ENCODE measurements at regions not wholly inside any gene's neighbourhood (a gene's known extent, or its start where the extent isn't known, plus 50 kb on each side); places are given as distances from the start of the nearest gene placed in this dataset.

DNA sequence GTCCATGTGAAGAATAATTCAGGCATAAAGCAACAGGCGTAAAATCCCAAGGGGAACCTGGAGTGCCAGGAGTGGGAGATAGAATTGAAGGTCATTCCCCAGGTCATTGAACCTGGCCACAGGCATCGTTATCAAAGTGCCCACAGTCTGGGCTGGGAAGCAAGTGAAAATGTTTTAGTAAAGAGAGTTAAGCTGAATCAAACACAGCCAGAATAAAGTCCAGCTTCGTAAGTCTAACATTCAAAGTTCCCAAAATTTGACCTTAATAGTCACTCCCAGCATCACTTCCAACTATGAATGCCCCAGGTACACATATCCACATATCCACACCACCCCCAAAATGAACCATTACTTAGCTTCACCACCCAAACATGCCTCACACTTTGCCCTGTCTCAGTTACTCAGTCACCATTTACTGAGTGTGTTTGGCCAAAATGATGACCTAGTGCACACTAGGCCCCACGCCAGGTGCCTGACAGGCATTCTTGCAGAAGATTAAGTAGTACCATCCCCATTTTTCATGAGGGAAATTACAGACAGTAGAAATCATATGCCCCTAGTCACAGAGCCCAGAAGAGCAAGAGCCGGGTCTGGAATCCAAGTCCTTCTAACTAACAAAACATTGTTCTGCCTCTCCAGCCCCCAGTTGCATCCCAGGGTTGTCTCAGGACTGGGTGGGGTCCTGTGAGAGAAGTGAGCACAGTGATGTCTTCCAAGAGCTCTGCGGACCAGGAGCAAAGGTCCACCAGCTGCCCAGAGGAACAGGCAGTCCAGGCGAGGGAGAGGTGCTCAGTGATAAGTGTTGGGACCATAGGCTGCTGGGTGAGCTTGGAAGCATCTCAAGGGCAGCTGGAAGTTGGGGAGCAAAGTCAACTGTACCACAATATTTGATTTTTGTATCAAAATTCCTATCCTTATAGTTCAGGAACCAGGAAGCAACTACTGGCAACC, 65.2 kb upstream of the MYCN start:
- no peak for TF ChIP-seq EZH2 (optimal IDR thresholded peaks at IDR 0.05; ENCODE audit: low read depth, low read length)
- no peak for TF ChIP-seq CTCF (IDR thresholded peaks at IDR 0.05; ENCODE audit: low read length)
